ENCODE measurements at regions not wholly inside any gene's neighbourhood (a gene's known extent, or its start where the extent isn't known, plus 50 kb on each side); places are given as distances from the start of the nearest gene placed in this dataset.
"Not testable (repeated sequence)": the region's sequence is repeated elsewhere in the genome, so short reads cannot be mapped to it uniquely, and the experiment has no call there.

DNA sequence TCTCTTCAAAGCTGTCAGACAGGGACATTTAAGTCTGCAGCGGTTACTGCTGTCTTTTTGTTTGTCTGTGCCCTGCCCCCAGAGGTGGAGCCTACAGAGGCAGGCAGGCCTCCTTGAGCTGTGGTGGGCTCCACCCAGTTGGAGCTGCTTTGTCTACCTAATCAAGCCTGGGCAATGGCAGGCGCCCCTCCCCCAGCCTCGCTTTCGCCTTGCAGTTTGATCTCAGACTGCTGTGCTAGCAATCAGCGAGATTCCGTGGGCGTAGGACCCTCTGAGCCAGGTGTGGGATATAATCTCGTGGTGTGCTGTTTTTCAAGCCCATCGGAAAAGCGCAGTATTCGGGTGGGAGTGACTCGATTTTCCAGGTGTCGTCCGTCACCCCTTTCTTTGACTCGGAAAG, 648.1 kb upstream of the RAG2 start:
- TF ChIP-seq, protein P1, sequence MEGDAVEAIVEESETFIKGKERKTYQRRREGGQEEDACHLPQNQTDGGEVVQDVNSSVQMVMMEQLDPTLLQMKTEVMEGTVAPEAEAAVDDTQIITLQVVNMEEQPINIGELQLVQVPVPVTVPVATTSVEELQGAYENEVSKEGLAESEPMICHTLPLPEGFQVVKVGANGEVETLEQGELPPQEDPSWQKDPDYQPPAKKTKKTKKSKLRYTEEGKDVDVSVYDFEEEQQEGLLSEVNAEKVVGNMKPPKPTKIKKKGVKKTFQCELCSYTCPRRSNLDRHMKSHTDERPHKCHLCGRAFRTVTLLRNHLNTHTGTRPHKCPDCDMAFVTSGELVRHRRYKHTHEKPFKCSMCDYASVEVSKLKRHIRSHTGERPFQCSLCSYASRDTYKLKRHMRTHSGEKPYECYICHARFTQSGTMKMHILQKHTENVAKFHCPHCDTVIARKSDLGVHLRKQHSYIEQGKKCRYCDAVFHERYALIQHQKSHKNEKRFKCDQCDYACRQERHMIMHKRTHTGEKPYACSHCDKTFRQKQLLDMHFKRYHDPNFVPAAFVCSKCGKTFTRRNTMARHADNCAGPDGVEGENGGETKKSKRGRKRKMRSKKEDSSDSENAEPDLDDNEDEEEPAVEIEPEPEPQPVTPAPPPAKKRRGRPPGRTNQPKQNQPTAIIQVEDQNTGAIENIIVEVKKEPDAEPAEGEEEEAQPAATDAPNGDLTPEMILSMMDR (IDR thresholded peaks at IDR 0.05), result not testable (repeated sequence)
- not testable (repeated sequence) for TF ChIP-seq POLR2A, EP300 (IDR thresholded peaks at IDR 0.05)

Data from ovary (tissue), 3 donors.